Muscle of leg (tissue), 3 donors: ENCODE measurements at regions not wholly inside any gene's neighbourhood (a gene's known extent, or its start where the extent isn't known, plus 50 kb on each side); places are given as distances from the start of the nearest gene placed in this dataset.

Experiments
- DNase-seq: peaks from one replicate; pipeline ENCODE4 v3.0.0; 2013
- H3K27ac ChIP-seq: one replicate; pipeline ENCODE4 v1.5.1; 2013; ENCODE audit warnings: mild to moderate bottlenecking, low read length, control low read depth
- H3K27me3 ChIP-seq: one replicate; pipeline ENCODE4 v1.6.1; 2013; ENCODE audit warnings: low read length; ENCODE audit not compliant: control insufficient read depth, insufficient read depth
- H3K36me3 ChIP-seq: one replicate; pipeline ENCODE4 v1.6.1; 2013; ENCODE audit warnings: low read length; ENCODE audit not compliant: control insufficient read depth, insufficient read depth
- H3K4me1 ChIP-seq: one replicate; pipeline ENCODE4 v1.6.1; 2013; ENCODE audit warnings: low read length; ENCODE audit not compliant: control insufficient read depth, insufficient read depth
- H3K4me3 ChIP-seq: one replicate; pipeline ENCODE4 v1.5.1; 2013; ENCODE audit warnings: low read length, control low read depth
- H3K9me3 ChIP-seq: replicated peaks from 2 replicates; pipeline ENCODE4 v1.6.1; 2013; ENCODE audit warnings: low read depth, low read length; ENCODE audit not compliant: control insufficient read depth
- WGBS: methylation state at CpG from one replicate; pipeline ENCODE4 v1.1.5; 2013; ENCODE audit warnings: missing lambda C conversion rate; ENCODE audit not compliant: insufficient coverage; 5-methylcytosine and 5-hydroxymethylcytosine counted together

GRCh38 chr15:70192041-70192440, 94.3 kb upstream of the TLE3 start:
- no peak for DNase-seq
- no peak overlapping the region for H3K4me3 ChIP-seq
- WGBS = 87% methylated on average over 3 of the region's 3 CpGs

GRCh38 chr15:70190965-70191364, 93.2 kb upstream of the TLE3 start:
- H3K36me3 ChIP-seq = no peaks in the 10 kb centered on the region
- H3K27me3 ChIP-seq = peaks cover 14% of the 10 kb centered on the region
- H3K27ac ChIP-seq = no peak overlapping the region
- DNase-seq = no peak
- no peaks in the 10 kb centered on the region for H3K9me3 ChIP-seq
- no peak overlapping the region for H3K4me3 ChIP-seq
- WGBS = 80% methylated on average over 5 of the region's 5 CpGs
- peaks cover 11% of the 10 kb centered on the region for H3K4me1 ChIP-seq

More at GRCh38 chr15:70192041-70192440, 94.3 kb upstream of the TLE3 start:
- Histone ChIP-seq H3K27ac (no peak overlapping the region), H3K27me3 (peaks cover 14% of the 10 kb centered on the region), H3K9me3 (no peaks in the 10 kb centered on the region), H3K36me3 (no peaks in the 10 kb centered on the region), H3K4me1 (peaks cover 22% of the 10 kb centered on the region)

GRCh38 chr15:70189826-70190695, 92.3 kb upstream of the TLE3 start:
- H3K36me3 ChIP-seq = no peaks in the 10 kb centered on the region
- peaks cover 3% of the 10 kb centered on the region for H3K4me1 ChIP-seq
- no peak overlapping the region for H3K27ac ChIP-seq
- no peak for DNase-seq
- no peaks in the 10 kb centered on the region for H3K9me3 ChIP-seq
- H3K27me3 ChIP-seq = peaks cover 14% of the 10 kb centered on the region
- H3K4me3 ChIP-seq = no peak overlapping the region
- WGBS = 96% methylated on average over 12 of the region's 20 CpGs

GRCh38 chr15:70188286-70188685, 90.6 kb upstream of the TLE3 start:
- Histone ChIP-seq H3K4me1 (no peaks in the 10 kb centered on the region), H3K9me3 (no peaks in the 10 kb centered on the region), H3K27me3 (peaks cover 8% of the 10 kb centered on the region)

GRCh38 chr15:70187331-70187730, 89.6 kb upstream of the TLE3 start:
- H3K27me3 ChIP-seq = peaks cover 8% of the 10 kb centered on the region
- no peaks in the 10 kb centered on the region for H3K36me3 ChIP-seq
- H3K9me3 ChIP-seq = no peaks in the 10 kb centered on the region
- no peaks in the 10 kb centered on the region for H3K4me1 ChIP-seq
- H3K27ac ChIP-seq = no peak overlapping the region
- no peak overlapping the region for H3K4me3 ChIP-seq
- 77% methylated on average over 9 of the region's 9 CpGs for WGBS
- no peak for DNase-seq

More at GRCh38 chr15:70188286-70188685, 90.6 kb upstream of the TLE3 start:
- Histone ChIP-seq H3K4me3 (no peak overlapping the region), H3K27ac (no peak overlapping the region), H3K36me3 (no peaks in the 10 kb centered on the region)
- no peak for DNase-seq
- WGBS = 97% methylated on average over 3 of the region's 4 CpGs

GRCh38 chr15:70186152-70186551, 88.4 kb upstream of the TLE3 start:
- peaks cover 6% of the 10 kb centered on the region for H3K27me3 ChIP-seq
- no peak for DNase-seq
- no peak overlapping the region for H3K4me3 ChIP-seq
- WGBS = 99% methylated on average over 4 of the region's 6 CpGs
- H3K4me1 ChIP-seq = peaks cover under 1% of the 10 kb centered on the region
- no peak overlapping the region for H3K27ac ChIP-seq
- H3K36me3 ChIP-seq = no peaks in the 10 kb centered on the region
- H3K9me3 ChIP-seq = no peaks in the 10 kb centered on the region

- Histone ChIP-seq H3K4me1 (peaks cover 3% of the 10 kb centered on the region), H3K27me3 (peaks cover 9% of the 10 kb centered on the region), H3K27ac (no peak overlapping the region), H3K36me3 (no peaks in the 10 kb centered on the region), H3K4me3 (no peak overlapping the region), H3K9me3 (no peaks in the 10 kb centered on the region)
- DNase-seq = no peak
- 100% methylated on average over 1 of the region's 5 CpGs for WGBS
Observed at GRCh38 chr15:70185251-70185711, 87.6 kb upstream of the TLE3 start.

GRCh38 chr15:70182858-70183695, 85.4 kb upstream of the TLE3 start:
- H3K27me3 ChIP-seq = peaks cover 10% of the 10 kb centered on the region
- H3K4me3 ChIP-seq = no peak overlapping the region
- H3K4me1 ChIP-seq = peaks cover 3% of the 10 kb centered on the region
- no peaks in the 10 kb centered on the region for H3K9me3 ChIP-seq
- no peaks in the 10 kb centered on the region for H3K36me3 ChIP-seq
- DNase-seq = no peak
- WGBS = 69% methylated on average over 7 of the region's 8 CpGs
- no peak overlapping the region for H3K27ac ChIP-seq

GRCh38 chr15:70181626-70182255, 84.0 kb upstream of the TLE3 start:
- Histone ChIP-seq H3K27me3 (peaks cover 8% of the 10 kb centered on the region), H3K27ac (no peak overlapping the region), H3K4me3 (no peak overlapping the region), H3K4me1 (peaks cover 3% of the 10 kb centered on the region), H3K9me3 (no peaks in the 10 kb centered on the region), H3K36me3 (no peaks in the 10 kb centered on the region)
- no peak for DNase-seq
- 75% methylated on average over 1 of the region's 4 CpGs for WGBS
